ENCODE measurements at regions not wholly inside any gene's neighbourhood (a gene's known extent, or its start where the extent isn't known, plus 50 kb on each side); places are given as distances from the start of the nearest gene placed in this dataset.
"Not testable (repeated sequence)": the region's sequence is repeated elsewhere in the genome, so short reads cannot be mapped to it uniquely, and the experiment has no call there.

DNA sequence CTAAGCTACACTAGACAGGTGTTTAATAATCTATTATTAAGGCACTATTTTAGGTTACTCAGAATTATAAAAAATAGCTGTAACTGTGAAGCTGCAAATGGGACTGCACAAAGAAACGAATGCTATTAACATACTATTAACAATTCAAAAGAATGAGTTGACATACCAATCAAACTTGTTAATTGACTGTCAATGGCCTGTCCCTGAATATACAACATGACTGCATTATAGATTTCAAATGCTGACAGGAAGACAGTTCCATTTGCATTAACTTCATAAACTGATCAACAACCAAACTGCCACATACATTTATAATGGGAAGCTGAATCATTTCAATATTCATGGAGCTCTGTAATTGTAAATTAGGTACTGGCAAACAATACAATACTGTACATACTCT, 169.0 kb upstream of the NANOGP8 start:
- DNase-seq: no peak
- no peaks in the 10 kb centered on the region for H3K4me1 ChIP-seq
- H3K27me3 ChIP-seq: no peaks in the 10 kb centered on the region
- H3K9me3 ChIP-seq: no peaks in the 10 kb centered on the region
- TF ChIP-seq POLR2A (IDR thresholded peaks at IDR 0.05): no peak
- TF ChIP-seq, protein P1, sequence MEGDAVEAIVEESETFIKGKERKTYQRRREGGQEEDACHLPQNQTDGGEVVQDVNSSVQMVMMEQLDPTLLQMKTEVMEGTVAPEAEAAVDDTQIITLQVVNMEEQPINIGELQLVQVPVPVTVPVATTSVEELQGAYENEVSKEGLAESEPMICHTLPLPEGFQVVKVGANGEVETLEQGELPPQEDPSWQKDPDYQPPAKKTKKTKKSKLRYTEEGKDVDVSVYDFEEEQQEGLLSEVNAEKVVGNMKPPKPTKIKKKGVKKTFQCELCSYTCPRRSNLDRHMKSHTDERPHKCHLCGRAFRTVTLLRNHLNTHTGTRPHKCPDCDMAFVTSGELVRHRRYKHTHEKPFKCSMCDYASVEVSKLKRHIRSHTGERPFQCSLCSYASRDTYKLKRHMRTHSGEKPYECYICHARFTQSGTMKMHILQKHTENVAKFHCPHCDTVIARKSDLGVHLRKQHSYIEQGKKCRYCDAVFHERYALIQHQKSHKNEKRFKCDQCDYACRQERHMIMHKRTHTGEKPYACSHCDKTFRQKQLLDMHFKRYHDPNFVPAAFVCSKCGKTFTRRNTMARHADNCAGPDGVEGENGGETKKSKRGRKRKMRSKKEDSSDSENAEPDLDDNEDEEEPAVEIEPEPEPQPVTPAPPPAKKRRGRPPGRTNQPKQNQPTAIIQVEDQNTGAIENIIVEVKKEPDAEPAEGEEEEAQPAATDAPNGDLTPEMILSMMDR (IDR thresholded peaks at IDR 0.05): no peak
- intact Hi-C loops (cut with DNase I; ENCODE audit: low total_unique reads): no loop called here
- no peaks in the 10 kb centered on the region for H3K36me3 ChIP-seq
- no peak overlapping the region for H3K27ac ChIP-seq
- no peak overlapping the region for H3K4me3 ChIP-seq

DNA sequence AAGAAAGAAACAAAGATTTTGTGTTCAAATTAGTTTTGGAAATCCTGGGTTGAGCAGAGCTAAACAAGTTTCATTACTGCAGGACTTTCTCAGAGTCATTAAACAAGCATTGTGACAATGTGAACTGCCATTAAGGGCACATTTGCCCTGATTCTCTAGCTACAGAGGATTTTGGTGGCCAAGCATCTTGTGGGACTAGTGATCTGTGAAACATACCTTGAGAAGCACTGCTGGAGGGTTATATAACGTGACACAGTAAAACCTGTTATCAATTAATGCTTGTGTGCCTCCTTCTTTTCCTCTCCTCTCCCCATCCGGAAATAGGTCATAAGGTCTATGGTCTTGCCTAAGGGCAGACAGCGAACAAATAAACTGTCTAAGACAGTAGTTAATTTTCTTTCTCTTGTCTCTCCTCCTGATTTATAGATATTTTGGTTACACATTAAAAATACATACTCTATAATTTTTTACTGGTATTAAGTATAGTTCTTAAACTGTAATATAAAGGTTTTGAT, 167.3 kb upstream of the NANOGP8 start:
- no peak overlapping the region for H3K27ac ChIP-seq
- no peak for DNase-seq
- no peaks in the 10 kb centered on the region for H3K9me3 ChIP-seq
- H3K36me3 ChIP-seq: no peaks in the 10 kb centered on the region
- intact Hi-C loops (cut with DNase I; ENCODE audit: low total_unique reads): no loop called here
- no peaks in the 10 kb centered on the region for H3K27me3 ChIP-seq
- no peak overlapping the region for H3K4me3 ChIP-seq
- no peaks in the 10 kb centered on the region for H3K4me1 ChIP-seq
- TF ChIP-seq, protein P1 (IDR thresholded peaks at IDR 0.05): no peak
- TF ChIP-seq POLR2A (IDR thresholded peaks at IDR 0.05): no peak

- Histone ChIP-seq H3K9me3 (no peaks in the 10 kb centered on the region), H3K4me3 (no peak overlapping the region), H3K27ac (no peak overlapping the region), H3K4me1 (no peaks in the 10 kb centered on the region), H3K36me3 (no peaks in the 10 kb centered on the region), H3K27me3 (no peaks in the 10 kb centered on the region)
- TF ChIP-seq, protein P1 (IDR thresholded peaks at IDR 0.05): no peak
- no peak for TF ChIP-seq POLR2A (IDR thresholded peaks at IDR 0.05)
- DNase-seq: no peak
- intact Hi-C loops (cut with DNase I; ENCODE audit: low total_unique reads): no loop called here
Measured at GRCh38 chr15:35247150-35247549, 162.1 kb upstream of the NANOGP8 start.

DNA sequence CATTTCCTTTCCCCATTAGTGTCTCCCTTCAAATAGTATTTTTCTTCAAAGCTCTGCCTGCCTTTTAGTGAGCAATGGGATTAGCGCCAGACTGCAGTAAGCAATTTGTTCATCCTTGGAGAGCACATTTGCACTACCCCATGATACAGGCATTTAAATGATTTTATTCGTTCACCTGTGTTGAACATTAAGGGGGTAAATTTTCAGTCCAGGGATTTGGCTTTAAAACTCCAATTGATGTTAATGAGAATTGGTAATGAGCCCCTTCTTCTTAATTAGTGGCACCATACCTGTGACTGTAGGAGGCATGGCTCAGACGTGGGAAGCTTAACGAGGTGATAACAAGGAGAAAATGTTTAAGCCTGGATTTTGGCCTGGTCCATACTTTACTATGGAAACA, 161.4 kb upstream of the NANOGP8 start:
- Histone ChIP-seq H3K4me3 (no peak overlapping the region), H3K27ac (no peak overlapping the region), H3K27me3 (no peaks in the 10 kb centered on the region), H3K9me3 (no peaks in the 10 kb centered on the region), H3K36me3 (no peaks in the 10 kb centered on the region), H3K4me1 (no peaks in the 10 kb centered on the region)
- intact Hi-C loops (cut with DNase I; ENCODE audit: low total_unique reads): no loop called here
- no peak for DNase-seq
- TF ChIP-seq POLR2A (IDR thresholded peaks at IDR 0.05): no peak
- TF ChIP-seq, protein P1 (IDR thresholded peaks at IDR 0.05): no peak

GRCh38 chr15:35245681-35246080, 160.6 kb upstream of the NANOGP8 start:
- H3K9me3 ChIP-seq; H3K27ac ChIP-seq; intact Hi-C loops (cut with DNase I; ENCODE audit: low total_unique reads); H3K4me3 ChIP-seq; H3K36me3 ChIP-seq; H3K27me3 ChIP-seq; H3K4me1 ChIP-seq; DNase-seq: not testable (repeated sequence)

- Histone ChIP-seq H3K27me3 (no peaks in the 10 kb centered on the region), H3K36me3 (no peaks in the 10 kb centered on the region), H3K9me3 (no peaks in the 10 kb centered on the region), H3K4me3 (no peak overlapping the region), H3K4me1 (no peaks in the 10 kb centered on the region), H3K27ac (no peak overlapping the region)
- no peak for TF ChIP-seq POLR2A (IDR thresholded peaks at IDR 0.05)
- TF ChIP-seq, protein P1 (IDR thresholded peaks at IDR 0.05): no peak
- DNase-seq: no peak
- intact Hi-C loops (cut with DNase I; ENCODE audit: low total_unique reads): no loop called here
Measured at GRCh38 chr15:35244227-35244626, 159.1 kb upstream of the NANOGP8 start.
